COLO668 (cell line): ENCODE measurements at regions not wholly inside any gene's neighbourhood (a gene's known extent, or its start where the extent isn't known, plus 50 kb on each side); places are given as distances from the start of the nearest gene placed in this dataset.

Experiments
- DNase-seq: peaks from one replicate; lab custom pipeline; 2025; ENCODE audit not compliant: unreplicated experiment; lab: John Stamatoyannopoulos, UW

DNA sequence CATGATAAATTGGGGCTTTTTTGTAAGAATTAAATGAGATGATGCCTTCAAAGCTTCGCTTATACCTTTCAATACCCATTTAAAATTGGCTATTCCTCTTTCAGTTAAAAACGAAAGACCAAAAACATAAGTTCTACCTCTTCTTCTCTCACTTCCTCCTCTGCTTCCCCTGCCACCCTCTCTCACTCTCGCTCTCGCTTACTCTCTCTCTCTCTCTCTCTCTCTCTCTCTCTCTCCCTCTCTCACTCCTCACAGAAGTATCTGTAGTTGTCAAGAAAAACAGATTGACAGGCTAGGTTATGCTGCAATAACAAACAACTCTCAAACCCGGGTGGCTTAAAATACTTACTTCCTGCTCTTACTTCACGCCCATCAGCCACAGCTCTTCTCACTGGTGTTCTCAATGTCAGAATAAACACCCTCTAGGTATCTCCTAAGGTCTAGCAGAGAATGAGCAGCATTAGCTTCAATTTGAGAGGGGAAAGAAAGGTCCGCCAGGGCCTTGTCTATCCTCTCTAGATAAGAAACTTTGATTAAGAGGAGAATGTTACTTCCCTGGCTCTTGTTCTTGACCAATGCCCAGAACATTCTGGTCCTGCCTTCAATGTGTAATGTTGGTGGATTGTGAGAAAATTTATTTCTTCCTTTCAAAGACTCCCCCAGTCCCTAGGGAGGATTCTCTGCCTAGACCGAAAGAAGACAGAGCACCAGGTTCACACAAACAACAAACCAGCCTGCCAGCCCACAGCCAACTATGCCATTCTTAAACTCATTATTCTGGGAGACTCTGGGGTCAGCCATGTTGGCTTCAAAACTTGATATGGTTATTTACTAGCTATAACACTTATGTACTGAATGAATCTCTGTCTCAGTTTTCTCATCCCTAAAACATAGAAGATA lies 1028.7 kb downstream of the XPNPEP1 start:
- no peak for DNase-seq

DNA sequence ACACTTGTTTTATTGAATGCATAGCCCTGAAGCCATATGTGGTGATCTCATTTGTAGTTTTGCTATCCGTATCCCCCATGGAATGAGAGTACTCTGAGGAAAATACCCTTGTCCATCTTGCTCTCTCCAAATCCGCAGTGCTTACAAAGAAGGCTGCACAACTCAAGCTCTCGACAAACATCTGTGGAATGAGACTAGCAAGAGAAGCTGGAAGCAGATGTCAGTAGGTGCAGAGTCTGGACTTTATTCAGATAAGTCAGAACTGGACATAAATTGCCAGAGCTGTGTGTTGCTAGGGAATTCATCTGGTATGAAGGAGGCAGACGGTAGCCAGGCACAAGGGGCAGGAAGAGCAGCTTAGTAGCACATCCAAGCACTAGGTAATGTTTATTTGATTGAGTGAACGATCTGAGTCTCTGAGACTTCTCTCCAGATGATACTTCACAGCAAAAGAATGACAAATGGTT lies 1046.2 kb downstream of the XPNPEP1 start:
- no peak for DNase-seq

DNA sequence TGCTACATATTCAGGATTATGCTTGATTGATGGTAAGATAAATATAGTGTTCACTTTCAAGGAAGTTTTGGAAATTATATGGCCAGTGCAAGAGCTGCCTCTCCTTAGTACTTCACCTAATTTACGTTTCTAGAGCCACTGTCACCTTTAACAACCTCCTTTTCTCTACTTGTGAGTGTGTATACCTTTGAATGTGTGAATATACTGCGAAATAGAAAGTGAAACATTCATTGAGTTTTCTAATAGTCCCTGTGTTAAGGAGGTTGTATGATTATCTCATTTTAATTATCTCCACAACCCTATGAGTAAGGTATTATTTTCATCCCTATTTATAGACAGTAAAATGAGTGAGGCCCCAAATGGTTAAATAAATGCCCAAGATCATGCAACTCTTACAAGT lies 1050.5 kb downstream of the XPNPEP1 start:
- no peak for DNase-seq

DNA sequence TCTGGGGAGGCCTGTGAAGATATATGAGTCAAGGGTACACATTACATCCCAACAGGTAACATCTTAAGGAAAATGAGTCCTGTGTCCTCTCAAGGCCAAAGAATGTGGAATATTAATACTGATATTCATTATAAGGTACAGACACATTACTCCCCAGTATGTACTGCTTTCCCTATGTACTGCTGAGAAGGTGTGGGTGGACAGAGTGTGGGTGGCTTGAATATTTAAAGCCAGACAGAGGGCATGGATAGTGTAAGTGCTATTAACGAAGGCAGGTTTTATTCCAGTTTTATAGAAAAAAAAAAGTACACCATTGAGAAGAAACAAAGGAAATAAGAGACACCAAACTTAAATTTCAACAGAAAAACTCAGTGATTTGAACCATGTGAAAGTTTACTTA lies 1054.4 kb downstream of the XPNPEP1 start:
- no peak for DNase-seq

DNA sequence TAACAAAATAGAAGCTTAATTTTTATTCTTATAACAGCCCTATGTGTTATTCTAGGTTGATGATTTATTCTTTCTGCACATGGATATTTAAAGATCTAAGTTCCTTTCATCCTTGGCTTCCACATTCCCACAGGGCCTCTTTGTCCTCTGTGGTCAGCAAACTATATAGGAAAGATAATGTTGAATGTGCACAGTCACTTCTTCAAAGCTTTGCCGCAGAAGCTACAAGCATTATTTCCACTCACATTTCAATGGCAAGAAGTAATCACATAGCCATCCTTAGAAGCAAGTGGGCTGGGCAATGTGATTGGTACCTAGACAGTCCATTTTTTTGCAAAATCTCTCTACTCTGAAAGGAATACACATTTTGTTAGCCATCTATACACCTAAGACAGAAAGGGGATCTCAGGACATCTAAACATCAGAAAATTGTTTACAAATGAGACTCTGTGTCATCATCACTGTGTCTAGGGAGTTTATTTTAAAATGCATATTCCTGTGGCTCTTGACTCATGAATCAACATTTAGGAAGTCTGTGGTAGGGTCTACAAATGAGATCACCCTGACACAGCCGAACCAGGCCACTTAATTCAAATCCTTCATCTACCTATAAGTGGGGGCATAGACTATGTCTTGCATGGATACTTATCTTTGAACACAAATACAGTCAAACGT lies 1060.5 kb downstream of the XPNPEP1 start:
- no peak for DNase-seq

DNA sequence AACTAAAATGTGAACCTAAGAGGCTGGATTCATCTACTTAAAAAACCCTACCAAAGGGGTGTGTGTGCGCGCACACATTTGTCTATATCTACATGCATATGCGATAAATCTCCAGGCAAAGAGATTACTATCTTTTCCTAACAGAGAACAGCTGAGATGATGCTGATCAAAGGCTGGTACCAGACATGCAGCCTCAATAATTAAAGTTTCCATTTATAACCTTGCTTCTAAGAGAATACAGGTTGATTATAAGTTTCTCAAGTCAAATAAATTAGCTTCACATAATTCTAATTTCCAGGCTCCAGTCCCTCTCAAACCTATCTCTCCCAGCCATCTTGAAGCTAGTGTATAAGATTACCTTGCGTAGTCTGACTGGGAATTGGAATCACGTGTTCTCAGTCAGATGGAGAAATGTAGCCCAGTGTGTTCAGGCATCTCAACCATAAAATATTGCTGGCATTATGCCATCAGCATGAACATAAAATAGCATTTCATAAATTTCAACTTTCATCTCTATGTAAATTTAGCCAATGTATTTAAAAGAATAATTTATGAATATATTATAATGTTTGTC lies 1062.0 kb downstream of the XPNPEP1 start:
- DNase-seq: no peak

DNA sequence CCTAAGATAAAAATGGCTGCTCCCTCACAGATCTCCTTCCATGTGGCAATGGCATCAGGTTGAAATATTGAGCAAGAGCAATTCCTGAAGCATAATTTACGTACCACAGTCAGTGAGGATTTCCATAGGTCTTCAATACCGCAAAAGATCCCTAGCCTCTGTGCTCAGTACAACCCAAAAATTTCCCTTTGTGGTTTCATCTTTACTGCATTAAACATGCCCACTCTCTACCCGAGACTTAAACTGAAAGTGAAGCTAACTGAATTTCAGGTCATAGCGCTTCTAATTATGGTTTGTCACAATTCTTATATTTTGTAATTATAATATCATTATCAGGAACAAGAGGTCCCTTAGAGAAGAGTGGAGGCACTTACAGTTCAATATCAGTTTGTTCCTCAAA lies 1071.1 kb downstream of the XPNPEP1 start:
- DNase-seq: no peak

DNA sequence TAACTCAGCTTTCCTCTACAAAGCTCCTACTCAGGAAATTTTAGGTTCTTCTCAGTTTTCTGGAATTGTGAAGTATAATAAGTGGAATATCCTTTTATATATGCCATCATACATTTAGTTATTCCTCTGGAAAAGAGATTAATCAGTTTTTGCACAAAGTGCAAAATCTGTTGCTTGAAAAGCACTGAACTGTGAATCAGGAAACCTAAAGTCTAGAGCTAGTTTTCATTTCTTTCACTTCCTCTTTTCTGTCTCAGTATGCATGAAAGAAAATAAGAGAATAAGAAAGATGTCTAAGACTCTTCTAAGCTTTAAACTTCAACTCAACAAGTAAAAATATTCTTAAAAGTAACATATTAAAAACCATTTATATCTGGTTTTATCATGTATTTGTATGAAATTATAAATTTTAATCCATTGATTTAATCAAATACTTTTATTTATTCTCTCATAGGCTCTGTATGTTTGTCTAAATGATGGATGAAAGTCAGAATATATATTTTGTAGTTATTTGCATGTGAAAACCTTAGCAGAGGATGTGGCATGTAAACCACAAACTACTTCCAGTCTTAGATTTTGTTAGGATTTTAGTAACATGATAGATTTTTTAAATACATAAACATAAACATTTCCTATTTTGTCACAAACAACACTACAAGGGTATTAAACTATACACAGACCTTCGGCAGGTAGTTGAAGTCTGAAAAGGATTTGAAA lies 1073.0 kb downstream of the XPNPEP1 start:
- no peak for DNase-seq

DNA sequence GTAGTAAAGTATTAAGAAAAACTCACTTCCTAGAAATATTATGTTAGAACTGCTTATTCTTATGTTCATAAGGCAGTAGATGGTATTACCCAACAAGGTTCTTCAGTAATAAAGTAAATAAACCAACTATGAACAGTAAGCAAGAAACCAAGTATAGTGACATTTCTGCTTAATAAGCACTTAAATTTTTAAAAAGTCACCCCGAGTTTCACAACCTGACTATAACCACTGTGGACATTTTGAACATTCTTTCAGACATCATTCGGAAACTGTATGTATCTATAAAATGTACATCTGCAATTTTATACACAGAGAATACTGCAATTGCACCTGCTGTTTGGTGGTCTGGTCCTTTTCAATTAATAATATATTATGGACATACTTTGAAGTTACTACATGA lies 1073.6 kb downstream of the XPNPEP1 start:
- DNase-seq: no peak

DNA sequence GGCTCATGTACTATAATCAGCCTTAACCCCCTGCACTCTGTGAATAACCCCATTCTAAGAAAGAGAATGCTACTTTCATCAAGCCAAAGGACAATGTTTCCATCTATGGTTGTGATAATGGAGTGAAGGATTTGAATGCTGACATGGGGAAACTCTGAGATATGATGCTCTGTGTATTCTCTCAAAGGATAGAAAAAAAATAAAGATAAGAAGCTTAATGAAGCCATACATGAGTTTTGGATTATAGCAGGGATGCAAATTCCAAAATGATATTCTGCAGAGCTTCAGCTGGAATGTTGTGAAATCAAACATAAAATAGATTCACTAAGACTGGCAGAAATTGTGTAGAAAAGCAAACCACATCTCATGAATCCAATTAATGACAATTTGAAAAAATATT lies 1074.1 kb downstream of the XPNPEP1 start:
- DNase-seq: no peak

DNA sequence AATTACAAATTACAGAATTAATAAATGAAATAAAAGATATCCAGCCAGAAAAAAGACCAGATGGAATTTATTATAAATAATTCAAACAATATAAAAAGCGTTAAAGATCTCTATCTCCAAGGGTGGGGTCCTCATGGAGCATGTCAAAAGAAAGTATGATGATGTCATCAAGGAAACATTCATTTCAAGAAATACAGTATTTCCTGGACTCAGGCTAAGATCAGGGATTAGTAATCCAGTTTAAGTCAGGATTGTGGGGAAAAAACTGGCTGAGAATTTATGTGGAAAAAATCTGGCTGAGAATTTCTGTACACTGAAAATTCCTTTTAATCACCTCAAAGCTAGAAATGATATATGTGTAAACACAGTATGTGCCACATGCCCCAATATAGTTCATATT lies 1075.3 kb downstream of the XPNPEP1 start:
- DNase-seq: no peak

DNA sequence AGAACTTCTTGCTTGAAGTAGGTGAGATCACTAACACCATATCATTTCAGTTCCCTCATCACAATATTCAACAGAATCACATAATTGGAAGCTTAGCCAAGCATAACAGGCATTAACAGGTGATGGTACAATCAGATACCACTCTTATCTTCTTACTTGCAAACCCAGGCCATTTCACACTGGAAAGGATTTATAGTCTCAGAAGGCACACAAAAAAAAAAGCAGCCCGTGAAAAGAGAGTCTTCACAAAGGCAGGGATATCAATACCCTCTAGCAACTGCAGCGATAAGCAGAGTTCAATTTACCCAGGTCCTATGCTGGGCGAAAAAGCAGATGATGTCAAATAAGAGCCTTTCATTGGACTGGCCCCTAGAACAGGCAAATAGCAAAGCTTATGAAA lies 1082.4 kb downstream of the XPNPEP1 start:
- DNase-seq: no peak

DNA sequence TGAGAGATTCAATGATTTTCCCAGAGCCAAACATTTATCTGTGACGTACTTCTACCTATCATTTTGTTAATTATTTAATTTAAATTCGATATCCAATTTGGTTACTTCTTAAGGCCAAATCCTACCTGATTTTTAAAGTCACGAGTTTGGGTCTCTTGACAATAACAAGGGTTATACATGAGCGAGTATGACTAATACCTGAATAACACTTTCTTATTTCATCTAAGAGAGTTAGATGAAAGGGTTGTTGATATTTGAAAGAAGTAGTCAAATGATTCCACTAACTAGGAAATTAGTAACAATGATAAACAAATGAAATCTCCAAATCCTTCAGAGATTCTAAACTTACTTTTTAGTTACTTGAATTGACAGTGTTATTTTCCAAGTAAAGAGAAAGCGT lies 1086.9 kb downstream of the XPNPEP1 start:
- no peak for DNase-seq

DNA sequence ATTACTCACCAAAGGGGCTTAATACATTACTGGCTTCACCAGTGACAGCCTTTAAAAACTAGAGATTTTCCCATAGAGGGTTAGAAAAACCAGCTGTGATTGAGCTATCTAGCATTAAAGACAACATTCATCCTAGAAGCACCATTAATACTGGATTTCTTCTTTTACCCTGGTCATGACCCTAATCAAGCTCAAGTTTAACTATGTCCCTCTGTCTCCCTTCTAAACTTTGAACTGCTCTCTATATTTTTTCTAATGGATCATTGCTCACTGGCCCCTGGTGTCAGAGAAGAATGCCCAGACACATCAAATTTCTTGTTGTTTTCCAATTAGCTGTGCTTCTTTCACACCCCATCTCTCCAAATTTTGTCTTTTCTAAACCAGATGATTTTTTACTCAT lies 1101.3 kb downstream of the XPNPEP1 start:
- DNase-seq: no peak

DNA sequence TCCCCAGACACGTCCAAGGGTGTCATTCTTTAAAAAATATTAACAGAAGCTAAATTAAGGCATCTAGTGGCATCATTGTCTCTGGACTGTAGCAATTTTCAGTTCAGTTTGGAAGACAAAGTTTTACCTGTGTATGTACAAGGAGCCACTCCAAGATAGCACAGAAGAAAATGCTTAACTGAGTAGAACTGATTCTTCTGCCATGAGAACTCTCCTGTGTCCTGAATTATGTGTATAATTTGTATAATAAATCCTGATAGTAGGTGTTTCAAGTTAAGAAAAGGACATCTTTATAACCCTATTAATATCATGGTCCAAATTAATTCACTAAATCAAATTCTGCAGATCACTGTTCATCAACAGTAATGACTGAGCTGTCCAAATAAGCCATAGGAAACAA lies 1104.0 kb downstream of the XPNPEP1 start:
- no peak for DNase-seq

DNA sequence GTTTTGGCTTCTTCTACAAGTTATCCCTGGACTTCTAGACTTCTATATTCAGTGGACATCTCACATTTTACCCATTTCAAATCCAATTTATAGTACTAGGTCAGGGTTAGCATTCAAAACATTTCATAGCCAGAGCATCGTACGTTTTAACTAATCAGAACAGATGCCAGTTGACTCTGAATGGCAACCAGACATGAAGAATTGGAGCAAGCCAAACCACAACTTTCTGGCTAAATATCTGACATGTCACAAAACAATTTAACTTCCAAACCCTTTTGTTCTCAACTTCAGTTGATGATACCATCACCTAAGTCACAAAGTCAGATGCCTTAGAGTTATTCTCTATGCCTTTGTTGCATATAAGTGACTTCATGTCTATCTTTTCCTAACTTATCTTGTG lies 1105.7 kb downstream of the XPNPEP1 start:
- DNase-seq: no peak

DNA sequence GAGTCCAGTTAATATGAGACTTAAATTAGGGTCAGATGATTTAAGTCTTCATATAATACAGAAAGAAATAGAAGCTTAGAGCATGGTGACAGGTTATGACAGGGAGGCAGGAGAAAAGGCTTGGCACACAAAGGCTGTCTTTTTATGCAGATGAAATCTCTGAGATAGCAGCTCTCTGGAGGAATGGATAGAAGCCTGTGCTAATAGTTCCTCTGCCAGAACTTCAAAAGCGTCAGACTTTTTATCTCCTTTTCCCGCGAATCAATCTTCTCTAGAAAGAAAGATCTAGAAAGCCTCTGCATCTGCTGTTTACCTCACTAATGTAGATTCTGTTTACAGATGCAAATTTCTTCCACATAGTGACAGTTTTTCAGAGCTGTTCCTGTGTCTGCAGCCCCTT lies 1106.2 kb downstream of the XPNPEP1 start:
- DNase-seq: no peak

DNA sequence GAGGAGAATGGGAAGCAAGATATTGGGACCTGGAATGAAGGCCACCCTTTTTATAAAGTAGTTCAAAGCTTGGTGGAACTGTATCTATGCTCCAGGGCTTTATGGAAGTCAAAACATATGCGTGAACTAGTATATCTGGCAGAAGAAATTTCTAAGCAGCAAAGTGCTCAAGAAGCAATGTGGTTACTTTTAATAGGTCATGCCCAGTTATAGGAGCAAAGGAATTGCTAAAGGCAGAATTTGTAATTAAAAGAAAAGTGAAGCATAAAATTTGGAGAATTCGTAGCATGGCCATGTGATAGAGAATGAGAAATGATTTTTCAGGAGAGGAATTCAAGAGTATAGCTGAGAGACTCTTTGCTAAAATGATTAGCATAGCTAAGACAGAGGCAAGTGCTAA lies 1110.4 kb downstream of the XPNPEP1 start:
- no peak for DNase-seq

DNA sequence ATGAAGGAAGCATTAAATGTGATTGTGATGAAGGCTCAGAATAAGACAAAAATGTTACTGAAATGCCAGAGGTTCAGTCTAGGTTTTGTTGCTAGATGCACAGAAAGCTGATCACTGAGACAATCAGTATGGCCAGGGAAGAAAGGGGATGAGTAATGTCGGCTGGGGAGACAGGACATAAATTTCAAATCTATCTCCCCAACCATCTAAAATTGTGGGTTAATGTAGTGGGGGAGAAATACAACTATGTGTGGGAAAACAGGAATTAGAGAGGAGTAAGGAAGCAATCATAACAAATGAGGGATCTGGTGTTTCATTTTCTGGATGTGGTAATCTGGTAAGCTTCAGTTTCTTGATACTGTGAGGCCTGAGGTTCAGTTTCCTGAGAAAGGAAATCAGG lies 1111.0 kb downstream of the XPNPEP1 start:
- no peak for DNase-seq

DNA sequence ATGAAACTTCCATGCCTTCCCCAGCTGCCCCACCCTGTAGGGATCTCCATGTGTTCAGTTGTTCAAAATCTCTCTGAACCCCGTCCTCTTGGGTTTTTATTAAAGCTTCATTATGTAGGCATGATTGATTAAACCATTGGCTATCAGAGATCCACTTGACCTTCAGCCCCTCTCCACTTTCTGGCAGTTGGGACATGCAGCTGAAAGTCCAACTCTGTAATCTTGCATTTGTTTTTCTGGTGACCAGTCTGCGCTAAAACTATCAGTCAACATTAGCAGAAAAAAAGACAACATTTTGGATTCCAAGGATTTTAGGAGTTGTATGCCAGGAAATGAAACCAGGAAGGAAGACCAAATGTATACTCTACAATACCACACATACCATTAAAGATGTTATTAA lies 1115.1 kb downstream of the XPNPEP1 start:
- no peak for DNase-seq

DNA sequence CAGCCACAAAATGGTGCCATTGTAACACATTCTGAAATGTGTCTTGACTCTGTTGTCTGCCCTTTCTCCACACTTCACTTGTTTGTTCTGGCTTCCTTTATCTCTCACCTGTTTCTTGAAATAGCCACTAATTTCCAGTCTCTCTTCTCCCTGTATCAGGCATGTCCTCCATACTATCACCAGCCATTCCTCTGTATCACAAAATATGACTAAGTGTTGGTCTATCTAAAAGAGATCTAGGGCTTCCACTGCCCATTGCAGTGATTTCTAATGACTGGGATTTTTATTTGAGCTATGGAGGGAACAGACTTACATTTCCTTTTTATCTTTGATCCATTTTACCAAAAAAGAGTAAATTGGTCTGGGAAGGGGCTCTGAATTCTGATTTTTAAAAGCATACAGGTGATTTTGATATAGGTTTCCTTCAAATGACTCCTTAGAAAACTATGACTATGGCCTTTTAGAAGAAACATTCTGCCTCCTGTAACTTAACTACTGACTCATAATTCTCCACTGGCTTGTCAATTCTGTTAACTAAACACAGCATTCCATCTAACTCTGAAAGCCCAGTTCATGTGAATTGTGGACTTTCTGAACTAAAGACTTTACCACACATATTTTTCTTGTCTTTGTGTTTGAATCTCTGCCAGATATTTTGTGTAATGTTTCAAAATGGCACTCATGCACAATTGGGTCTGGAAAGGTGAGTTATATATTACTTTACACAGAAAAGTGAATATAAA lies 1121.4 kb downstream of the XPNPEP1 start:
- no peak for DNase-seq
